MM.1S (cell line): ENCODE measurements at regions not wholly inside any gene's neighbourhood (a gene's known extent, or its start where the extent isn't known, plus 50 kb on each side); places are given as distances from the start of the nearest gene placed in this dataset.

ENCODE experiments used
- CTCF ChIP-seq: fragments of 300-600 bp; sonication (generic); IDR thresholded peaks from 2 replicates; pipeline ENCODE4 v1.5.1; 2016; ENCODE audit warnings: antibody characterized with exemption, low read length, mixed read lengths
- EZH2 ChIP-seq: fragments of 300-600 bp; sonication (generic); optimal IDR thresholded peaks from 2 replicates; pipeline ENCODE3; 2017; ENCODE audit warnings: low read depth, mild to moderate bottlenecking, antibody characterized with exemption, low read length, mixed read lengths
- EZH2phosphoT487 ChIP-seq: fragments of 300-600 bp; sonication (generic); IDR thresholded peaks from 2 replicates; pipeline ENCODE4 v1.6.1; 2018; ENCODE audit warnings: antibody characterized with exemption, low read length

GRCh38 chr21:28818663-28819278, 173.9 kb downstream of the LTN1 start:
- no peak for TF ChIP-seq CTCF
- no peak for TF ChIP-seq EZH2
- TF ChIP-seq EZH2phosphoT487: no peak
